ENCODE measurements at regions not wholly inside any gene's neighbourhood (a gene's known extent, or its start where the extent isn't known, plus 50 kb on each side); places are given as distances from the start of the nearest gene placed in this dataset.

GRCh38 chr13:63706751-63707150, 2291.1 kb upstream of the PCDH20 start:
- TF ChIP-seq CTCF (IDR thresholded peaks at IDR 0.05) = no peak
- no peak for TF ChIP-seq POLR2A (IDR thresholded peaks at IDR 0.05)
